DMS53 (cell line): ENCODE measurements at regions not wholly inside any gene's neighbourhood (a gene's known extent, or its start where the extent isn't known, plus 50 kb on each side); places are given as distances from the start of the nearest gene placed in this dataset.
A peak's percentile ranks its signal among the peaks of the same experiment; 100 is the strongest.

Source experiments
- DNase-seq: peaks from one replicate; lab custom pipeline; 2025; lab: John Stamatoyannopoulos, UW

- no peak for DNase-seq
Observed at GRCh38 chr10:121420006-121420405, 178.2 kb downstream of the FGFR2 start.

GRCh38 chr10:121422096-121422495 lies 176.1 kb downstream of the FGFR2 start:
- no peak for DNase-seq

- no peak for DNase-seq
Observed at GRCh38 chr10:121425623-121426022, 172.6 kb downstream of the FGFR2 start.

- peak; percentile 16 for DNase-seq
Observed at GRCh38 chr10:121426307-121426706, 171.9 kb downstream of the FGFR2 start.
